Activated T-cell treated with anti-CD3 and anti-CD28 coated beads, Interleukin-2, amount 50 U/mL, for 72 hours (primary cell): ENCODE measurements at regions not wholly inside any gene's neighbourhood (a gene's known extent, or its start where the extent isn't known, plus 50 kb on each side); places are given as distances from the start of the nearest gene placed in this dataset.
"Not testable (repeated sequence)": the region's sequence is repeated elsewhere in the genome, so short reads cannot be mapped to it uniquely, and the experiment has no call there.

Source experiments
- ATAC-seq, 2 donors: fragments of 150-1000 bp; cut with Tn5 transposase; replicated peaks in 1 of 2; 2 replicates each; pipeline ENCODE4 v1.10.0; 2021; ENCODE audit warnings: moderate library complexity in 2 of 2, mild to moderate bottlenecking in 1 of 2
- DNase-seq, 2 donors: peaks; one replicate each; pipeline ENCODE4 v3.0.0; 2021 to 2022; ENCODE audit warnings: mixed read lengths in 1 of 2
- H3K27ac Mint-ChIP-seq: one replicate; pipeline ENCODE4 v1.8.0; 2022; ENCODE audit warnings: mild to moderate bottlenecking, moderate library complexity, mixed read lengths
- H3K27me3 Mint-ChIP-seq: one replicate; pipeline ENCODE4 v1.8.0; 2022; ENCODE audit warnings: low read depth, mixed read lengths
- H3K36me3 Mint-ChIP-seq, 2 donors: one replicate each; pipeline ENCODE4 v1.8.0; 2022; ENCODE audit warnings: mixed read lengths in 2 of 2, mild to moderate bottlenecking in 1 of 2; ENCODE audit not compliant: insufficient read depth in 2 of 2
- H3K4me1 Mint-ChIP-seq: one replicate; pipeline ENCODE4 v1.8.0; 2022; ENCODE audit warnings: low read depth, mixed read lengths
- H3K4me3 Mint-ChIP-seq, 2 donors: one replicate each; pipeline ENCODE4 v1.8.0; 2022; ENCODE audit warnings: mild to moderate bottlenecking in 2 of 2, mixed read lengths in 2 of 2, moderate library complexity in 2 of 2
- H3K9me3 Mint-ChIP-seq, 2 donors: one replicate each; pipeline ENCODE4 v1.8.0; 2022; ENCODE audit warnings: mixed read lengths in 2 of 2

DNA sequence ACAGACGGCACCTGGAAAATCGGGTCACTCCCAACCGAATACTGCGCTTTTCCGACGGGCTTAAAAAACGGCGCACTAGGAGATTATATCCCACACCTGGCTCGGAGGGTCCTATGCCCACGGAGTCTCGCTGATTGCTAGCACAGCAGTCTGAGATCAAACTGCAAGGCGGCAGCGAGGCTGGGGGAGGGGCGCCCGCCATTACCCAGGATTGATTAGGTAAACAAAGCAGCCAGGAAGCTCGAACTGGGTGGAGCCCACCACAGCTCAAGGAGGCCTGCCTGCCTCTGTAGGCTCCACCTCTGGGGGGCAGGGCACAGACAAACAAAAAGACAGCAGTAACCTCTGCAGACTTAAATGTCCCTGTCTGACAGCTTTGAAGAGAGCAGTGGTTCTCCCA, 64.5 kb downstream of the SLC30A10 start:
- DNase-seq, ATAC-seq, H3K4me1 Mint-ChIP-seq, H3K36me3 Mint-ChIP-seq, H3K4me3 Mint-ChIP-seq, H3K9me3 Mint-ChIP-seq, H3K27me3 Mint-ChIP-seq, H3K27ac Mint-ChIP-seq: not testable (repeated sequence)

DNA sequence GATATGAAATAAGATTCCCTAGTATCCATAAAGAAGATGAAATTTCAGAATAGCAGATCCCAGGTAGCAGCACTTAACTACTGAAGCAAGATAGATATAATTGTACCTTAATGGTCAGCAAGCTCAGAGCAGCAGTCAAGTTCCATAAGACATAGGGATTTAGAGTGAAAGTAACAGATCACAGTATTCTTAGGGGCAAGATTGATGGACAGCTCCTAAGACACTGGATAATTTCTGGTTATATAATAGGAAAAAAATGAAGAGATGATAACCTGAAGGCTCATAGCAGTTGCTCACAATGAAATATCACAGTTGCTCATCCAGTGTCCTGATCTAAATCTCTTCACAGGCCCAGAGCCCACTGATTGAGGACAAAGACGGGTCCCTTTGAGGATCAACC, 66.0 kb downstream of the SLC30A10 start:
- Mint-ChIP-seq H3K36me3 (no peaks in the 10 kb centered on the region), H3K4me3 (no peak overlapping the region), H3K27me3 (no peaks in the 10 kb centered on the region), H3K9me3 (peaks cover 4 to 6% of the 10 kb centered on the region in 2 donors), H3K27ac (no peak overlapping the region), H3K4me1 (no peaks in the 10 kb centered on the region)
- DNase-seq, result no peak
- ATAC-seq, result no peak

DNA sequence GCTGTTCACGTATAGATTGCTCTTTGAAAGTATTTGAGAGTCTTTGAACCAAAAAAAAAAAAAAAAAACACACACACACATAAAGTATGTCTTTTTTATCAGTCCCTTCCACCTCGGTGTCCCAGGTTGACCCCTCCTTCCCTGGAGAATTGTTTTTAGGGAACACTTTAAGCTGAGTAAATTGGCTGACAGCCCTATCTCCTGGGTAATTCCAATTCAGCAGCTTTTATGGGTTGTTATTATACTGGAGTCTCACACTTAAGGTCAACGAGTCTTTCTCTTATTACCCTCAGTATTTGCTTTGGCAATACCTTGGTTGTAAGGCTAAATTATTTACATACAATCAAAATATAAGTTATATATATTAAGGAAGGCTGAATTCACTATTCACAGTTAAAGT, 69.4 kb downstream of the SLC30A10 start:
- Mint-ChIP-seq H3K9me3 (peaks cover 8 to 15% of the 10 kb centered on the region in 2 donors), H3K27me3 (no peaks in the 10 kb centered on the region), H3K27ac (no peak overlapping the region), H3K4me1 (no peaks in the 10 kb centered on the region), H3K4me3 (no peak overlapping the region), H3K36me3 (no peaks in the 10 kb centered on the region)
- DNase-seq (no peak), ATAC-seq (no peak)

DNA sequence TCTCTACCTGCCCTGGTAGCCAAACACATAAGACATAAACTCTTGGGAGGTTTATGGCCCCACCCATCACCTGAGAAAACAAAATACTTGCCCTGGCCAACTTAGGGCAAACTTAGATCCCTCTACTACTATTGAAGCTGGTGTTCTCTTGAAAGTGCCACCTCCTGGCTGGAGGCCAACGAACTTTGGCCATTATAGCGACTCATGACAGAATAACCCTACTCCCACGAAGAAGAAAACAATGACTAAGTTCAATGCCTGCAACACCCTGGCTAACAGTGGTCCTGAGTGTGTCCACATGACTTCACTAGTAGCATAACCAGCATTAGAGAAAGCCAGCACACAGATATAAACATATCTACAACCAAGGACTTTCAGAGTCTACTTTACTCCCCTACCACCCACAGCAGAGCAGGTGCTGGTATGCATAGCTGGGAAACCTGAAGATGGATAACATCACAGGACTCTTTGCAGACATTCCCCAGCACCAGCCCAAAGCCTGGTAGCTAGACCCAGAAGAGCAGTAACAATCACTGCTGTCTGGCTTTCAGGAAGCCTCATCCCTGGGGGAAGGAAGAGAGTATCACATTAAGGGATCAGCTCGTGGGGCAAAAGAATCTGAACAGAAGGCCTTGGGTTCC, 81.0 kb downstream of the SLC30A10 start:
- DNase-seq, result no peak
- no peak for ATAC-seq
- H3K4me1 Mint-ChIP-seq, result no peaks in the 10 kb centered on the region
- H3K27ac Mint-ChIP-seq, result no peak overlapping the region
- H3K9me3 Mint-ChIP-seq, result peaks cover 2 to 4% of the 10 kb centered on the region in 2 donors
- no peak overlapping the region for H3K4me3 Mint-ChIP-seq
- H3K27me3 Mint-ChIP-seq, result no peaks in the 10 kb centered on the region
- peaks cover 2 to 5% of the 10 kb centered on the region in 2 donors for H3K36me3 Mint-ChIP-seq

DNA sequence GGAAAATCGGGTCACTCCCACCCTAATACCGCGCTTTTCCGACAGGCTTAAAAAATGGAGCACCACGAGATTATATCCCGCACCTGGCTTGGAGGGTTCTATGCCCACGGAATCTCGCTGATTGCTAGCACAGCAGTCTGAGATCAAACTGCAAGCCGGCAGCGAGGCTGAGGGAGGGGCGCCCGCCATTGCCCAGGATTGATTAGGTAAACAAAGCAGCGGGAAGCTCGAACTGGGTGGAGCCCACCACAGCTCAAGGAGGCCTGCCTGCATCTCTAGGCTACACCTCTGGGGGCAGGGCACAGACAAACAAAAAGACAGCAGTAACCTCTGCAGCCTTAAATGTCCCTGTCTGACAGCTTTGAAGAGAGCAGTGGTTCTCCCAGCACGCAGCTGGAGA, 88.8 kb downstream of the SLC30A10 start:
- not testable (repeated sequence) for H3K9me3 Mint-ChIP-seq, H3K27me3 Mint-ChIP-seq, H3K36me3 Mint-ChIP-seq, ATAC-seq, DNase-seq, H3K27ac Mint-ChIP-seq, H3K4me3 Mint-ChIP-seq, H3K4me1 Mint-ChIP-seq

DNA sequence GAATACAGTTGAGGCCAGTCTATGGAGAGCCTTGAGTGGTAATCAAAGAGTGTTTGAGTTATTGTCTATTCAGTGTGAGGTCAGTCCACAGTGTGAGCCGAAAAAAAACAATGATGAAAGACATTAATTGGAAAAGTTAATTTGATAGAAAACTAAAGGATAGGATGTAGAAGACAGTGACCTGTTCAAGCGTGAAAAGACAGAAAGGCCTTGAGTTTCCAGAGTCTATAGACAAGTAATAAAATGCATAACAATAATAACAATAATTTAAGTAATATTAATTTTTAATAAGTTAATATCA, 90.4 kb downstream of the SLC30A10 start:
- no peak overlapping the region for H3K27ac Mint-ChIP-seq

DNA sequence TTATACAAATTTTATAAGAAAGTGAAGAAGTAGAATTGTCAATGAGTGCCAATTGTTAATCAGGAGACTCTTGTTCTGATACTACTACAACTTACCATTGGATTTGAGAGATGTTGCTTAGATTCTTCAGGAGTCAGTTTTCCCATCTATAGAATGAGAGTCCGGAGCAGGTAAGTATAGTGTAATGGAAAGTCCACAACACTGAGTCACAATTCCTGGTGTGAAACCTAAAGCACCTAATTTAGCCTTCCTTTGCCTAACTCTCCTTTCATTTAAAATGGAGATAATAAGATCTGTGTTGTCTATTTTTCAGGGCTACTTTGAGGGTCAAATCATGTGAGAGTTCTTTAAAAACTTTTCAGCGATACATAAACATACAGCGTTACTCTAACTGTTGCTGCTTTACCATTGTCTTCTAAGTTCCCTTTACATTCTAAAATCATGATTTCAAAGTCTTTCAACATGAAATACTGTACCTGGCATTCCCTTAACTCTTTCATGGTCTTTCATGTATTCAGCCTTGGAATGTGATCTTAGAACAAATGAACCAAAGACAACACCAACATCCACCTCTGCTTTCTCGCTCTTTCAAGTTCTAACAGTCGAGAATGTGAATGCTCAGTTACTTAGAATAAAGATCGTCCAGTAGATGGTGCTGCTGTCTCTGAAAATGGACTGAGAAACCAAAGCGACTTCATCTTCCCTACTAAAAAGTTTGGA, 90.9 kb downstream of the SLC30A10 start:
- H3K9me3 Mint-ChIP-seq, result peaks cover 0 to 2% of the 10 kb centered on the region in 2 donors
- no peak overlapping the region for H3K27ac Mint-ChIP-seq
- H3K4me3 Mint-ChIP-seq, result no peak overlapping the region
- no peak for ATAC-seq
- H3K4me1 Mint-ChIP-seq, result no peaks in the 10 kb centered on the region
- peak in 1 of 2 donors; percentile 3 for DNase-seq
- H3K36me3 Mint-ChIP-seq, result no peaks in the 10 kb centered on the region
- no peaks in the 10 kb centered on the region for H3K27me3 Mint-ChIP-seq

More for the DNA sequence above, 90.4 kb downstream of the SLC30A10 start:
- no peaks in the 10 kb centered on the region for H3K4me1 Mint-ChIP-seq
- peaks cover 0 to 2% of the 10 kb centered on the region in 2 donors for H3K9me3 Mint-ChIP-seq
- H3K36me3 Mint-ChIP-seq, result no peaks in the 10 kb centered on the region
- ATAC-seq, result no peak
- no peaks in the 10 kb centered on the region for H3K27me3 Mint-ChIP-seq
- no peak overlapping the region for H3K4me3 Mint-ChIP-seq
- no peak for DNase-seq

DNA sequence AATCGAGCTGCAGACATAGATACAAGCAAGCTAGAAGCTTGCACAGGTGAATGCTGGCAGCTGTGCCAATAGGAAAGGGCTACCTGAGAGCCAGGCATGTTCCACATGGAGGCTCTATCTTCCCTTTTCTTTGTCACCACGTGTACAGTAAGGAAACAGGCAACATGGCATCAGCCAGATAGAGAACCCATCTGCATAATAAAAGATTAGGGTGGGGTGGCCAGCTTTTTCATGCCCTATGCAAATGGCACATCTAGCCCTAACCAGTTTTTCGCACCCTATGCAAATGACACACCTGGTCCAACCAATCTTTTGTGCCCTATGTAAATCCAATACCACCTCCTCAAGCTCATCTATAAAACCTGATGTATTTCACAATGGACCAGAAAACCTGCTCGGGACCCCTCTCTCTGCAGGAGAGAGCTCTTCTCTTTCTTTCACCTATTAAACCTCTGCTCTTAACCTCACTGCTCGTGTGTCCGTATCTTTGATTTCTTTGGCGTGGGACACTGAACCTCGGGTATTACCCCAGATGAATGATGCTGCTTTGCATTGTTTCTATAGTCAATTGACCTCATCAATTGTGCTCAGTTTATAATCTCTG, 93.9 kb downstream of the SLC30A10 start:
- no peaks in the 10 kb centered on the region for H3K27me3 Mint-ChIP-seq
- no peak overlapping the region for H3K27ac Mint-ChIP-seq
- no peaks in the 10 kb centered on the region for H3K9me3 Mint-ChIP-seq
- no peak overlapping the region for H3K4me3 Mint-ChIP-seq
- DNase-seq, result no peak
- no peaks in the 10 kb centered on the region for H3K4me1 Mint-ChIP-seq
- no peaks in the 10 kb centered on the region for H3K36me3 Mint-ChIP-seq
- no peak for ATAC-seq

DNA sequence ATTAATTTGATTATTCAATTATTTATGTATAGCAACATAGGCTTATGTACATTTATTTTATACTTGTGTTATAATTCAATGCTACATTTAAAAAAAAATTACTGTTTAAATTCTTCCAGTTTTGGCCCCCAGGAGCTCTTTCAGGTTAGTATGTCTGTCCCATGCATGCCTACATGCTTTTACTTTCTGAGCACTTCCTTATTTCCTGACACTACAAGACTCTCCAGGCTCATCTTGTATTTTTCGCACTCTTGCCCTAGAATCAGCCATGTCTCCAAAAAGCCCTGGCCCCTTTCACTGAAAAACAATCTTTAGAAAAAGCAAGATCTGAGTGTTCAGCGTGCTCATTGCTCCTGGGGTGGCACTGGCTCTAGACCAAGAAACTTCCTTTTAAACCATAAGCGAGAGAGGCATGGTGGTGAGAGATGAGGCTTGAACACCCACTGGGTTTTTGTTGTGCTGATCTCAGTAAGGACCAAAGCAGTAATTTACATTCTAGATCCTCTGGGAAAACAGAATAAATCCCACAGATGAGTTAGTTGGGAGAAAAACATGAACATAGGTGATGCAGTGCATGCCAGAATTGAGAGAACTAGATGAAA, 95.0 kb downstream of the SLC30A10 start:
- Mint-ChIP-seq H3K9me3 (no peaks in the 10 kb centered on the region), H3K36me3 (no peaks in the 10 kb centered on the region), H3K4me3 (no peak overlapping the region), H3K27me3 (no peaks in the 10 kb centered on the region), H3K27ac (no peak overlapping the region), H3K4me1 (no peaks in the 10 kb centered on the region)
- ATAC-seq (no peak), DNase-seq (no peak)

DNA sequence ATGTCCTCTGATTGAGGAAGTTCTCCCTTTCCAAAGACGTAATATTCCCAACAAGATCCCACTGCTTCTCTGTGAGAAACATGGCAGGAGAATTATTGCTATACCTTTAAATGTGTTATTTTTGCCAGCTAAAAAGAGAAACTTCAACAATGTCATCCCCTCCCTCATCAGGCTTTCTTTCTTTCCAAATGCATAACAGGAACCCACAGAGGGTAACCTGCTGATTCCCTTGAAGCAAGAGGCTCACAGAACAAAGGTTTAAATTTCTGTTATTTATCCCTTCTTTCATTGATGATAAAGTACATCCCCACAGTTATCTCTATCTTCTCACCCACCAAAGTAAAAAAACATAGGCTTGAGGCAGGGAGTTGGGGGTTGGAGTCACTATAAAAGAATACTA, 102.1 kb downstream of the SLC30A10 start:
- Mint-ChIP-seq H3K27ac (no peak overlapping the region), H3K36me3 (no peaks in the 10 kb centered on the region), H3K27me3 (no peaks in the 10 kb centered on the region), H3K4me1 (no peaks in the 10 kb centered on the region), H3K4me3 (no peak overlapping the region), H3K9me3 (no peaks in the 10 kb centered on the region)
- DNase-seq (no peak), ATAC-seq (no peak)

DNA sequence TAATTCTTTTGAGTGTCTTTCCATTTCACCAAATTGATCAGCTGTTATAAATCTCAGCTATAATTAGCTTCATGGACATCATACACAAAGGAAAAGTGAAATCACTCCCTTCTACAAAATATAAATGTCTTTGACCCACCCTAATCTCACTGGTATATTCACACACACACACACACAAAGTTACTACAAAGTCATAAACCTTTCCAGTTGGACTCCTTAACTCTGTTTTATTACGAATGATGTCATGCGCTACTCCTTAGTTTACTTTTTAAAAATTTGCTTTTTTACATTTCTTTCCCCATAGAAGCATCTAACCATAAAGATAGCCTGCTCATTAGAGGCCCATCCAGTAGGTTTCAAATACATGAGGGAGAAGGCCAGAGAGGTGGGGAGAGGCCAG, 103.0 kb downstream of the SLC30A10 start:
- Mint-ChIP-seq H3K4me3 (no peak overlapping the region), H3K27me3 (no peaks in the 10 kb centered on the region), H3K27ac (no peak overlapping the region), H3K4me1 (no peaks in the 10 kb centered on the region), H3K36me3 (no peaks in the 10 kb centered on the region), H3K9me3 (no peaks in the 10 kb centered on the region)
- DNase-seq (no peak), ATAC-seq (no peak)

DNA sequence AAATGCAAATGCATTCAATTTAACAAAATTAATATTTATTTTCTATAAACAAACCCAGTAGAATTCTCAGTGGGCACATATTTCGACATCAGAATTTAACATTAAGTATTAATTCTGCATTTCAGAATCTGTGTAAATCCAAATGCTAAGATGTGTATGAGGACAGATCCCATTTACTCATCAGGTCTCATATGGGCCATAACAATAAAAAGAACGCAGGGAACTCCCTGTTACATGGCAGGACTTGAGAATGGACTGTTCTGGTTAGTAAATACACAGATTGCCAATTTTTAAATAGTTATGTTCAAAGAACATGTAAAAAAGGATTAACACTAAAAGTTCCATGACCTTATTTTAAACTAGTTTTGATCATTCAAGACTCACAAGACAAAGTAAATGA, 104.0 kb downstream of the SLC30A10 start:
- no peak overlapping the region for H3K27ac Mint-ChIP-seq
- DNase-seq (no peak), ATAC-seq (no peak)
- no peak overlapping the region for H3K4me3 Mint-ChIP-seq
- H3K36me3 Mint-ChIP-seq, result no peaks in the 10 kb centered on the region
- H3K9me3 Mint-ChIP-seq, result no peaks in the 10 kb centered on the region
- H3K4me1 Mint-ChIP-seq, result no peaks in the 10 kb centered on the region
- H3K27me3 Mint-ChIP-seq, result no peaks in the 10 kb centered on the region

DNA sequence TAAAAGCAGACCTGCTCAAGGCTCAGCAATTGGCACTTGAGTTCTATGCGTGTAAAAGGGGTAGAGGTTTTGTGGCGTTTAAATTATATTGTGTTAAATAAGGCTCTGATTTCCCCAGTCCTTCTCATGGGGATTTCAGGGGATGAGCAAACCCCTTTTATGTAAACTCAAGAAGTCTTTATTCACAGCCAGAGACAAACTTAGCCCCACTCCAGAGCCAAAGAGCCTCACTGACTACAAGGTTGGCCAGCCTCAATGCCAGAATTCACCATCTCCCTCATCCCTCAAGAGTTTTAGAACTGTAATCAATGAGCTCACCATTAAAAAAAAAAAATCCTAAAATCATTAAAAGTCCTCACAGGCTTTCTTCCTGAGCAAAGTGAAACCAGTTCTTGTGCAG, 107.8 kb downstream of the SLC30A10 start:
- Mint-ChIP-seq H3K4me1 (no peaks in the 10 kb centered on the region), H3K36me3 (no peaks in the 10 kb centered on the region), H3K4me3 (no peak overlapping the region), H3K27me3 (peaks cover 6% of the 10 kb centered on the region), H3K9me3 (no peaks in the 10 kb centered on the region), H3K27ac (no peak overlapping the region)
- ATAC-seq (no peak), DNase-seq (no peak)
